Subcutaneous abdominal adipose tissue (tissue), 5 donors: ENCODE measurements at regions not wholly inside any gene's neighbourhood (a gene's known extent, or its start where the extent isn't known, plus 50 kb on each side); places are given as distances from the start of the nearest gene placed in this dataset.

ENCODE experiments used
- H3K27ac ChIP-seq: one replicate; pipeline ENCODE4 v1.7.0; 2013; ENCODE audit warnings: low read depth, mild to moderate bottlenecking, inconsistent platforms, low read length, moderate library complexity
- H3K27me3 ChIP-seq, 5 donors: one replicate each; pipeline ENCODE4 v1.7.0; 2013; ENCODE audit warnings: low read length in 5 of 5, inconsistent platforms in 1 of 5; ENCODE audit not compliant: control insufficient read depth in 5 of 5, insufficient read depth in 4 of 5
- H3K36me3 ChIP-seq, 5 donors: one replicate each; pipeline ENCODE4 v1.7.0; 2013; ENCODE audit warnings: low read length in 5 of 5; ENCODE audit not compliant: control insufficient read depth in 5 of 5, insufficient read depth in 5 of 5
- H3K4me1 ChIP-seq, 5 donors: one replicate each; pipeline ENCODE4 v1.7.0; 2013; ENCODE audit warnings: low read length in 5 of 5, mild to moderate bottlenecking in 3 of 5, moderate library complexity in 1 of 5; ENCODE audit not compliant: control insufficient read depth in 5 of 5, insufficient read depth in 5 of 5
- H3K4me3 ChIP-seq, 5 donors: one replicate each; pipeline ENCODE4 v1.7.0; 2013; ENCODE audit warnings: low read length in 5 of 5, low read depth in 1 of 5
- H3K9ac ChIP-seq, 5 donors: one replicate each; pipeline ENCODE4 v1.7.0; 2013; ENCODE audit warnings: low read length in 5 of 5, mild to moderate bottlenecking in 4 of 5, moderate library complexity in 3 of 5
- H3K9me3 ChIP-seq, 5 donors: one replicate each; pipeline ENCODE4 v1.7.0; 2013; ENCODE audit warnings: low read length in 5 of 5; ENCODE audit not compliant: control insufficient read depth in 5 of 5
- donor health status: healthy.
- donor health status: healthy.
- donor health status: healthy.
- donor health status: healthy.
- donor health status: healthy.

- Histone ChIP-seq H3K27me3 (no peaks in the 10 kb centered on the region), H3K4me1 (no peaks in the 10 kb centered on the region), H3K36me3 (no peaks in the 10 kb centered on the region), H3K9ac (no peak overlapping the region), H3K9me3 (no peaks in the 10 kb centered on the region), H3K27ac (no peak overlapping the region), H3K4me3 (no peak overlapping the region)
Observed at GRCh38 chr12:60465060-60465459, 869.2 kb downstream of the SLC16A7 start.

GRCh38 chr12:60468546-60468945 lies 872.7 kb downstream of the SLC16A7 start:
- no peak overlapping the region for H3K27ac ChIP-seq
- no peaks in the 10 kb centered on the region for H3K9me3 ChIP-seq
- no peak overlapping the region for H3K4me3 ChIP-seq
- no peaks in the 10 kb centered on the region for H3K4me1 ChIP-seq
- H3K9ac ChIP-seq: no peak overlapping the region
- H3K27me3 ChIP-seq: peaks cover 0 to 2% (median 0%) of the 10 kb centered on the region in 5 donors
- no peaks in the 10 kb centered on the region for H3K36me3 ChIP-seq

- H3K4me1 ChIP-seq: no peaks in the 10 kb centered on the region
- no peak overlapping the region for H3K4me3 ChIP-seq
- H3K27me3 ChIP-seq: peaks cover 0 to 2% (median 0%) of the 10 kb centered on the region in 5 donors
- no peak overlapping the region for H3K9ac ChIP-seq
- H3K9me3 ChIP-seq: no peaks in the 10 kb centered on the region
- H3K27ac ChIP-seq: no peak overlapping the region
- no peaks in the 10 kb centered on the region for H3K36me3 ChIP-seq
Observed at GRCh38 chr12:60475825-60476224, 880.0 kb downstream of the SLC16A7 start.

- Histone ChIP-seq H3K4me1 (no peaks in the 10 kb centered on the region), H3K9me3 (peaks cover 0 to 5% (median 3%) of the 10 kb centered on the region in 5 donors), H3K27ac (no peak overlapping the region), H3K9ac (no peak overlapping the region), H3K27me3 (no peaks in the 10 kb centered on the region), H3K4me3 (no peak overlapping the region), H3K36me3 (no peaks in the 10 kb centered on the region)
Observed at GRCh38 chr12:60487284-60487683, 891.5 kb downstream of the SLC16A7 start.

- Histone ChIP-seq H3K27me3 (no peaks in the 10 kb centered on the region), H3K36me3 (no peaks in the 10 kb centered on the region), H3K4me3 (no peak overlapping the region), H3K9ac (no peak overlapping the region), H3K9me3 (no peaks in the 10 kb centered on the region), H3K4me1 (no peaks in the 10 kb centered on the region), H3K27ac (no peak overlapping the region)
Observed at GRCh38 chr12:60489071-60489470, 893.2 kb downstream of the SLC16A7 start.

GRCh38 chr12:60494244-60494643 lies 898.4 kb downstream of the SLC16A7 start:
- no peak overlapping the region for H3K9ac ChIP-seq
- H3K9me3 ChIP-seq: no peaks in the 10 kb centered on the region
- H3K4me1 ChIP-seq: peaks cover 0 to 4% (median 0%) of the 10 kb centered on the region in 5 donors
- H3K27ac ChIP-seq: no peak overlapping the region
- H3K4me3 ChIP-seq: no peak overlapping the region
- no peaks in the 10 kb centered on the region for H3K36me3 ChIP-seq
- no peaks in the 10 kb centered on the region for H3K27me3 ChIP-seq

- H3K4me1 ChIP-seq: peaks cover 0 to 8% (median 0%) of the 10 kb centered on the region in 5 donors
- no peak overlapping the region for H3K9ac ChIP-seq
- H3K9me3 ChIP-seq: no peaks in the 10 kb centered on the region
- no peaks in the 10 kb centered on the region for H3K36me3 ChIP-seq
- H3K27me3 ChIP-seq: no peaks in the 10 kb centered on the region
- no peak overlapping the region for H3K4me3 ChIP-seq
- no peak overlapping the region for H3K27ac ChIP-seq
Observed at GRCh38 chr12:60498656-60499055, 902.8 kb downstream of the SLC16A7 start.

- H3K4me3 ChIP-seq: no peak overlapping the region
- no peaks in the 10 kb centered on the region for H3K27me3 ChIP-seq
- no peak overlapping the region for H3K27ac ChIP-seq
- H3K9ac ChIP-seq: no peak overlapping the region
- peaks cover 0 to 8% (median 0%) of the 10 kb centered on the region in 5 donors for H3K4me1 ChIP-seq
- no peaks in the 10 kb centered on the region for H3K9me3 ChIP-seq
- no peaks in the 10 kb centered on the region for H3K36me3 ChIP-seq
Observed at GRCh38 chr12:60501124-60501729, 905.4 kb downstream of the SLC16A7 start.

- H3K27me3 ChIP-seq: no peaks in the 10 kb centered on the region
- no peak overlapping the region for H3K27ac ChIP-seq
- no peak overlapping the region for H3K4me3 ChIP-seq
- no peaks in the 10 kb centered on the region for H3K9me3 ChIP-seq
- no peak overlapping the region for H3K9ac ChIP-seq
- no peaks in the 10 kb centered on the region for H3K4me1 ChIP-seq
- H3K36me3 ChIP-seq: no peaks in the 10 kb centered on the region
Observed at GRCh38 chr12:60522684-60523400, 927.0 kb downstream of the SLC16A7 start.

- Histone ChIP-seq H3K9me3 (peaks cover 0 to 5% (median 0%) of the 10 kb centered on the region in 5 donors), H3K36me3 (no peaks in the 10 kb centered on the region), H3K4me3 (no peak overlapping the region), H3K27ac (no peak overlapping the region), H3K9ac (no peak overlapping the region), H3K27me3 (no peaks in the 10 kb centered on the region), H3K4me1 (no peaks in the 10 kb centered on the region)
Observed at GRCh38 chr12:60529261-60529660, 933.4 kb downstream of the SLC16A7 start.
